HCT116 (cell line): ENCODE measurements at regions not wholly inside any gene's neighbourhood (a gene's known extent, or its start where the extent isn't known, plus 50 kb on each side); places are given as distances from the start of the nearest gene placed in this dataset.

ENCODE experiments used
- ATAC-seq: fragments of 200-7000 bp; cut with Tn5 transposase; 2 replicates; pipeline ENCODE4 v1.9.1; 2020; ENCODE audit warnings: mild to moderate bottlenecking, moderate library complexity
- BruUV-seq: library from RNA; stranded (reverse); fragments of 400-500 nt; replicated peaks from 2 replicates; lab custom pipeline; 2021; lab: Mats Ljungman, UMichigan
- CTCF ChIA-PET: fragments of 300-600 bp; sonication (Branson Sonifier 250); formaldehyde crosslinking; loops from one replicate; lab custom pipeline; 2021; ENCODE audit warnings: antibody characterized with exemption; lab: Charles Lee
- POLR2A ChIA-PET: fragments of 300-600, 350-600 bp; sonication (Branson Sonifier 250); formaldehyde crosslinking; loops from one replicate; lab custom pipeline; 2021; ENCODE audit warnings: antibody characterized with exemption; lab: Charles Lee
- RAD21 ChIA-PET, 2 experiments: fragments of 300-600 bp; sonication (Branson Sonifier 250); formaldehyde crosslinking; loops; one replicate each; lab custom pipeline; 2023; ENCODE audit warnings: low total read pairs in 2 of 2; ENCODE audit not compliant: uncharacterized antibody in 2 of 2, unreplicated experiment in 2 of 2, low non-redundant PET in 1 of 2; lab: Charles Lee
- DNase-seq: peaks from one replicate; pipeline ENCODE4 v3.0.0-alpha.2; 2010; ENCODE audit warnings: low read depth, low spot score
- H2AFZ ChIP-seq: fragments of 200-600 bp; shearing (Covaris generic), sonication (generic); 2 replicates; pipeline ENCODE4 v1.6.1; 2017; ENCODE audit warnings: low read depth, mixed run types, mixed read lengths, antibody characterized with exemption, low read length; ENCODE audit not compliant: poor library complexity, severe bottlenecking
- H3K27ac ChIP-seq: 2 replicates; pipeline ENCODE4 v1.5.1; 2012; ENCODE audit warnings: low read depth, low read length
- H3K27me3 ChIP-seq: fragments of 200-600 bp; sonication (generic); 2 replicates; pipeline ENCODE4 v1.6.1; 2016; ENCODE audit warnings: mixed run types, low read length, mixed read lengths; ENCODE audit not compliant: insufficient read depth
- H3K36me3 ChIP-seq, 2 experiments: fragments of 200-500 bp in 1 of 2; fragments of 200-600 bp in 1 of 2; sonication (Bioruptor generic) in 1 of 2; sonication (generic) in 1 of 2; 2 replicates each; pipeline versions ENCODE4 v1.5.1 to v1.6.1; 2014 to 2016; ENCODE audit warnings: low read length in 2 of 2, inconsistent platforms in 1 of 2, mixed read lengths in 1 of 2, mixed run types in 1 of 2; ENCODE audit not compliant: insufficient read depth in 2 of 2, control insufficient read depth in 1 of 2
- H3K4me1 ChIP-seq, 2 experiments: fragments of 200-600 bp in 1 of 2; sonication (generic) in 1 of 2; 2 replicates each; pipeline versions ENCODE4 v1.5.1 to v1.6.1; 2012 to 2017; ENCODE audit warnings: low read length in 2 of 2, inconsistent platforms in 1 of 2, mild to moderate bottlenecking in 1 of 2, mixed read lengths in 1 of 2, mixed run types in 1 of 2, moderate library complexity in 1 of 2; ENCODE audit not compliant: insufficient read depth in 2 of 2, control insufficient read depth in 1 of 2
- H3K4me2 ChIP-seq: fragments of 200-600 bp; sonication (generic); 2 replicates; pipeline ENCODE4 v1.6.1; 2017; ENCODE audit warnings: mixed run types, low read length, mixed read lengths
- H3K4me3 ChIP-seq, 2 experiments: fragments of 200-600 bp in 1 of 2; sonication (generic) in 1 of 2; replicated peaks in 1 of 2; 2 replicates each; pipeline ENCODE4 v1.5.1; 2011 to 2016; ENCODE audit warnings: low read length in 2 of 2, control low read depth in 1 of 2, low read depth in 1 of 2, mild to moderate bottlenecking in 1 of 2, mixed read lengths in 1 of 2, mixed run types in 1 of 2
- H3K79me2 ChIP-seq: fragments of 200-600 bp; sonication (generic); 2 replicates; pipeline ENCODE4 v1.6.1; 2017; ENCODE audit warnings: mild to moderate bottlenecking, mixed run types, low read length, moderate library complexity, mixed read lengths; ENCODE audit not compliant: insufficient read depth
- H3K9ac ChIP-seq: fragments of 200-600 bp; sonication (generic); 2 replicates; pipeline ENCODE4 v1.6.1; 2016; ENCODE audit warnings: low read length, mixed read lengths
- H3K9me2 ChIP-seq: fragments of 200-600 bp; sonication (generic), shearing (Covaris generic); 2 replicates; pipeline ENCODE4 v1.6.1; 2017; ENCODE audit warnings: mixed run types, mild to moderate bottlenecking, moderate library complexity; ENCODE audit not compliant: insufficient read depth
- H3K9me3 ChIP-seq, 2 experiments: fragments of 200-500 bp in 1 of 2; fragments of 200-600 bp in 1 of 2; sonication (Bioruptor generic) in 1 of 2; sonication (generic) in 1 of 2; 2 replicates each; pipeline ENCODE4 v1.6.1; 2014 to 2017; ENCODE audit warnings: low read length in 2 of 2, mixed read lengths in 2 of 2, inconsistent platforms in 1 of 2, low read depth in 1 of 2, mild to moderate bottlenecking in 1 of 2, mixed run types in 1 of 2, moderate library complexity in 1 of 2; ENCODE audit not compliant: control insufficient read depth in 1 of 2, insufficient read depth in 1 of 2
- H4K20me1 ChIP-seq: fragments of 200-600 bp; sonication (generic), shearing (Covaris generic); 2 replicates; pipeline ENCODE4 v1.6.1; 2017; ENCODE audit warnings: mixed run types, mild to moderate bottlenecking, moderate library complexity; ENCODE audit not compliant: insufficient read depth
- CEBPB ChIP-seq: IDR thresholded peaks from 2 replicates; pipeline ENCODE4 v1.6.1; 2012; ENCODE audit warnings: low read depth
- EGR1 ChIP-seq: IDR thresholded peaks from 2 replicates; pipeline ENCODE4 v1.6.1; 2012; ENCODE audit warnings: low read depth
- ELF1 ChIP-seq: IDR thresholded peaks from 2 replicates; pipeline ENCODE4 v1.6.1; 2012; ENCODE audit warnings: low read depth, borderline replicate concordance
- JUND ChIP-seq: IDR thresholded peaks from 2 replicates; pipeline ENCODE4 v1.6.1; 2012
- MAX ChIP-seq: IDR thresholded peaks from 2 replicates; pipeline ENCODE4 v1.6.1; 2012
- RAD21 ChIP-seq: IDR thresholded peaks from 2 replicates; pipeline ENCODE4 v1.6.1; 2012; ENCODE audit warnings: low read depth, mild to moderate bottlenecking
- SIN3A ChIP-seq: IDR thresholded peaks from 2 replicates; pipeline ENCODE4 v1.6.1; 2012; ENCODE audit warnings: low read depth
- SP1 ChIP-seq: IDR thresholded peaks from 2 replicates; pipeline ENCODE4 v1.6.1; 2012; ENCODE audit warnings: low read depth
- SRF ChIP-seq: IDR thresholded peaks from 2 replicates; pipeline ENCODE4 v1.6.1; 2012; ENCODE audit warnings: low read depth
- ZBTB33 ChIP-seq: IDR thresholded peaks from 2 replicates; pipeline ENCODE4 v1.6.1; 2011; ENCODE audit warnings: mild to moderate bottlenecking, low read length, moderate library complexity; ENCODE audit not compliant: insufficient replicate concordance; ENCODE audit errors: extremely low read depth
- intact Hi-C: fragments of 100-400 bp; cut with micrococcal nuclease; formaldehyde crosslinking; loops from 2 replicates; pipeline ENCODE4 v1.10.0; 2022
- TF ChIP-seq, protein P1 (sequence below): IDR thresholded peaks from 2 replicates; pipeline ENCODE4 v1.6.1; 2012
- TF ChIP-seq, protein P2 (sequence below): IDR thresholded peaks from 2 replicates; pipeline ENCODE4 v1.6.1; 2012; ENCODE audit warnings: low read depth
- TF ChIP-seq, protein P3 (sequence below), 3 experiments: fragments of 200-600 bp in 1 of 3; sonication (generic) in 1 of 3; IDR thresholded peaks in 2 of 3; conservative IDR thresholded peaks in 1 of 3; 2 replicates each; pipeline ENCODE4 v1.5.1; 2012 to 2017; ENCODE audit warnings: low read depth in 2 of 3, low read length in 2 of 3, antibody characterized with exemption in 1 of 3, borderline replicate concordance in 1 of 3, control low read depth in 1 of 3, mild to moderate bottlenecking in 1 of 3, mixed read lengths in 1 of 3, mixed run types in 1 of 3, moderate library complexity in 1 of 3; ENCODE audit not compliant: insufficient read depth in 1 of 3

DNA sequence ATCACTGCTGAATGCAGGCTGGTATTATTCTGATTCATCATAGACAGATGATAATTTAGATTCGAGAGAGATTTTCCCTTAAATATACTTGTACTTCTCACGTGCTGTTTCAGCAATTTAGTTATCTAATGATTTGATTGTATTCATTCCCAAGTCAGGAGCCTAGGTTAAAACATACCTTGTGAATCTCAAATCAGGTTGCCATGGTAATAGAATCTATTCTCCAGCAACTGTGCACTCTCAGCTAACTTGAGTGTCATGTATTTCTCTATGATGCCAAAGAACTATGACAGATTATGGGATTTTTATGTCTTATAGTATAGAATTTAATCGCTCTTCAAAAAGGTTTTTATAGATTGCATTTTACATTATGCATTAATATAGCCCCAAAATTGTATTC is 315.3 kb downstream of the GABRG2 start:
- CTCF ChIA-PET, result no interaction called here
- Histone ChIP-seq H3K27ac (no peak overlapping the region), H4K20me1 (no peaks in the 10 kb centered on the region), H3K4me2 (no peak overlapping the region), H3K4me1 (no peaks in the 10 kb centered on the region), H3K36me3 (no peaks in the 10 kb centered on the region), H3K79me2 (no peaks in the 10 kb centered on the region), H3K9me3 (peaks cover 0 to 5% of the 10 kb centered on the region in 2 experiments; a peak in 2 of 4 replicates), H3K4me3 (no peak overlapping the region), H3K27me3 (no peaks in the 10 kb centered on the region), H3K9me2 (no peaks in the 10 kb centered on the region), H3K9ac (no peak overlapping the region), H2AFZ (no peak overlapping the region)
- no TSS peak for BruUV-seq
- POLR2A ChIA-PET, result no interaction called here
- no peak for DNase-seq
- TF ChIP-seq ELF1 (no peak), SIN3A (no peak), RAD21 (no peak)
- TF ChIP-seq, protein P1, sequence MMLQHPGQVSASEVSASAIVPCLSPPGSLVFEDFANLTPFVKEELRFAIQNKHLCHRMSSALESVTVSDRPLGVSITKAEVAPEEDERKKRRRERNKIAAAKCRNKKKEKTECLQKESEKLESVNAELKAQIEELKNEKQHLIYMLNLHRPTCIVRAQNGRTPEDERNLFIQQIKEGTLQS, result no peak
- RAD21 ChIA-PET, result no interaction called here
- intact Hi-C loops, result no loop called here
- no peak for ATAC-seq

GRCh38 chr5:162384225-162384624 is 316.7 kb downstream of the GABRG2 start:
- H3K4me3 ChIP-seq, result no peak overlapping the region
- H2AFZ ChIP-seq, result no peak overlapping the region
- ATAC-seq, result no peak
- no TSS peak for BruUV-seq
- H3K27ac ChIP-seq, result no peak overlapping the region
- H4K20me1 ChIP-seq, result no peaks in the 10 kb centered on the region
- DNase-seq, result no peak
- H3K9me2 ChIP-seq, result no peaks in the 10 kb centered on the region
- no peaks in the 10 kb centered on the region for H3K79me2 ChIP-seq
- H3K27me3 ChIP-seq, result no peaks in the 10 kb centered on the region
- H3K9ac ChIP-seq, result no peak overlapping the region
- intact Hi-C loops, result no loop called here
- no peak for TF ChIP-seq RAD21
- TF ChIP-seq, protein P2, sequence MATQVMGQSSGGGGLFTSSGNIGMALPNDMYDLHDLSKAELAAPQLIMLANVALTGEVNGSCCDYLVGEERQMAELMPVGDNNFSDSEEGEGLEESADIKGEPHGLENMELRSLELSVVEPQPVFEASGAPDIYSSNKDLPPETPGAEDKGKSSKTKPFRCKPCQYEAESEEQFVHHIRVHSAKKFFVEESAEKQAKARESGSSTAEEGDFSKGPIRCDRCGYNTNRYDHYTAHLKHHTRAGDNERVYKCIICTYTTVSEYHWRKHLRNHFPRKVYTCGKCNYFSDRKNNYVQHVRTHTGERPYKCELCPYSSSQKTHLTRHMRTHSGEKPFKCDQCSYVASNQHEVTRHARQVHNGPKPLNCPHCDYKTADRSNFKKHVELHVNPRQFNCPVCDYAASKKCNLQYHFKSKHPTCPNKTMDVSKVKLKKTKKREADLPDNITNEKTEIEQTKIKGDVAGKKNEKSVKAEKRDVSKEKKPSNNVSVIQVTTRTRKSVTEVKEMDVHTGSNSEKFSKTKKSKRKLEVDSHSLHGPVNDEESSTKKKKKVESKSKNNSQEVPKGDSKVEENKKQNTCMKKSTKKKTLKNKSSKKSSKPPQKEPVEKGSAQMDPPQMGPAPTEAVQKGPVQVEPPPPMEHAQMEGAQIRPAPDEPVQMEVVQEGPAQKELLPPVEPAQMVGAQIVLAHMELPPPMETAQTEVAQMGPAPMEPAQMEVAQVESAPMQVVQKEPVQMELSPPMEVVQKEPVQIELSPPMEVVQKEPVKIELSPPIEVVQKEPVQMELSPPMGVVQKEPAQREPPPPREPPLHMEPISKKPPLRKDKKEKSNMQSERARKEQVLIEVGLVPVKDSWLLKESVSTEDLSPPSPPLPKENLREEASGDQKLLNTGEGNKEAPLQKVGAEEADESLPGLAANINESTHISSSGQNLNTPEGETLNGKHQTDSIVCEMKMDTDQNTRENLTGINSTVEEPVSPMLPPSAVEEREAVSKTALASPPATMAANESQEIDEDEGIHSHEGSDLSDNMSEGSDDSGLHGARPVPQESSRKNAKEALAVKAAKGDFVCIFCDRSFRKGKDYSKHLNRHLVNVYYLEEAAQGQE, result no peak
- TF ChIP-seq, protein P3, sequence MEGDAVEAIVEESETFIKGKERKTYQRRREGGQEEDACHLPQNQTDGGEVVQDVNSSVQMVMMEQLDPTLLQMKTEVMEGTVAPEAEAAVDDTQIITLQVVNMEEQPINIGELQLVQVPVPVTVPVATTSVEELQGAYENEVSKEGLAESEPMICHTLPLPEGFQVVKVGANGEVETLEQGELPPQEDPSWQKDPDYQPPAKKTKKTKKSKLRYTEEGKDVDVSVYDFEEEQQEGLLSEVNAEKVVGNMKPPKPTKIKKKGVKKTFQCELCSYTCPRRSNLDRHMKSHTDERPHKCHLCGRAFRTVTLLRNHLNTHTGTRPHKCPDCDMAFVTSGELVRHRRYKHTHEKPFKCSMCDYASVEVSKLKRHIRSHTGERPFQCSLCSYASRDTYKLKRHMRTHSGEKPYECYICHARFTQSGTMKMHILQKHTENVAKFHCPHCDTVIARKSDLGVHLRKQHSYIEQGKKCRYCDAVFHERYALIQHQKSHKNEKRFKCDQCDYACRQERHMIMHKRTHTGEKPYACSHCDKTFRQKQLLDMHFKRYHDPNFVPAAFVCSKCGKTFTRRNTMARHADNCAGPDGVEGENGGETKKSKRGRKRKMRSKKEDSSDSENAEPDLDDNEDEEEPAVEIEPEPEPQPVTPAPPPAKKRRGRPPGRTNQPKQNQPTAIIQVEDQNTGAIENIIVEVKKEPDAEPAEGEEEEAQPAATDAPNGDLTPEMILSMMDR (IDR thresholded peaks at IDR 0.05 in 2 of 3, conservative IDR thresholded peaks at IDR 0.05 in 1 of 3; ENCODE audit: borderline replicate concordance in 1 of 3, insufficient read depth in 1 of 3, low read depth in 2 of 3, low read length in 2 of 3), result no peak
- no peak for TF ChIP-seq ZBTB33
- no peak for TF ChIP-seq CEBPB
- no peak for TF ChIP-seq SP1
- no peak for TF ChIP-seq MAX
- no peak for TF ChIP-seq SRF
- TF ChIP-seq JUND, result no peak
- TF ChIP-seq EGR1, result no peak
- TF ChIP-seq, all 23 proteins: peak for 0
- no peak overlapping the region for H3K4me2 ChIP-seq
- H3K9me3 ChIP-seq, result peaks cover 0 to 10% of the 10 kb centered on the region in 2 experiments; a peak in 2 of 4 replicates
- CTCF ChIA-PET, result no interaction called here
- H3K4me1 ChIP-seq, result no peaks in the 10 kb centered on the region
- RAD21 ChIA-PET, result no interaction called here
- H3K36me3 ChIP-seq, result no peaks in the 10 kb centered on the region
- POLR2A ChIA-PET, result no interaction called here
